ENCODE measurements at regions not wholly inside any gene's neighbourhood (a gene's known extent, or its start where the extent isn't known, plus 50 kb on each side); places are given as distances from the start of the nearest gene placed in this dataset.

DNA sequence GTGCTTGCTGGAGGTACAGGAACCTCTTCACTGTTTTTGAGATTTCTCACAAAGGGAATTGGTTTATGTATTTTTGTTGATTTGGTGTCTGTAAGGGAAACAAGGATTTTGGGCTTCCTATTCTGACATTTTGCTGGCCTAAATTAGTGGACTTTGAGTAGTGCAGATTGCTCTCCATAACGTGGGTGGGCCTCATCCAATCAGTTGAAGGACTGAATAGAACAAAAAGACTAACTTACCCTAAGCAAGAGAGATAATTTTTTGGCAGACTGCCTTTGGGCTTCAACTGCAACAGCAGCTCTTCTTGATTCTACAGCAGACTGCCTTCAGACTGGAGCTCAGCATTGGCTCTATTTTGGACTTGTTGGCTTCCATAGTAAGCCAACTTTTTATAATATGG lies 93.2 kb downstream of the MSX2 start:
- TF ChIP-seq, protein P1, sequence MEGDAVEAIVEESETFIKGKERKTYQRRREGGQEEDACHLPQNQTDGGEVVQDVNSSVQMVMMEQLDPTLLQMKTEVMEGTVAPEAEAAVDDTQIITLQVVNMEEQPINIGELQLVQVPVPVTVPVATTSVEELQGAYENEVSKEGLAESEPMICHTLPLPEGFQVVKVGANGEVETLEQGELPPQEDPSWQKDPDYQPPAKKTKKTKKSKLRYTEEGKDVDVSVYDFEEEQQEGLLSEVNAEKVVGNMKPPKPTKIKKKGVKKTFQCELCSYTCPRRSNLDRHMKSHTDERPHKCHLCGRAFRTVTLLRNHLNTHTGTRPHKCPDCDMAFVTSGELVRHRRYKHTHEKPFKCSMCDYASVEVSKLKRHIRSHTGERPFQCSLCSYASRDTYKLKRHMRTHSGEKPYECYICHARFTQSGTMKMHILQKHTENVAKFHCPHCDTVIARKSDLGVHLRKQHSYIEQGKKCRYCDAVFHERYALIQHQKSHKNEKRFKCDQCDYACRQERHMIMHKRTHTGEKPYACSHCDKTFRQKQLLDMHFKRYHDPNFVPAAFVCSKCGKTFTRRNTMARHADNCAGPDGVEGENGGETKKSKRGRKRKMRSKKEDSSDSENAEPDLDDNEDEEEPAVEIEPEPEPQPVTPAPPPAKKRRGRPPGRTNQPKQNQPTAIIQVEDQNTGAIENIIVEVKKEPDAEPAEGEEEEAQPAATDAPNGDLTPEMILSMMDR (IDR thresholded peaks at IDR 0.05; ENCODE audit: low read depth, low read length), result no peak
- TF ChIP-seq POLR2A (IDR thresholded peaks at IDR 0.05; ENCODE audit: extremely low read depth, insufficient read length) (no peak), MAX (IDR thresholded peaks at IDR 0.05; ENCODE audit: low read depth, low read length) (no peak), MYC (IDR thresholded peaks at IDR 0.05; ENCODE audit: low read depth, low read length) (no peak)

Data from NB4 (cell line).